ENCODE measurements at regions not wholly inside any gene's neighbourhood (a gene's known extent, or its start where the extent isn't known, plus 50 kb on each side); places are given as distances from the start of the nearest gene placed in this dataset.

DNA sequence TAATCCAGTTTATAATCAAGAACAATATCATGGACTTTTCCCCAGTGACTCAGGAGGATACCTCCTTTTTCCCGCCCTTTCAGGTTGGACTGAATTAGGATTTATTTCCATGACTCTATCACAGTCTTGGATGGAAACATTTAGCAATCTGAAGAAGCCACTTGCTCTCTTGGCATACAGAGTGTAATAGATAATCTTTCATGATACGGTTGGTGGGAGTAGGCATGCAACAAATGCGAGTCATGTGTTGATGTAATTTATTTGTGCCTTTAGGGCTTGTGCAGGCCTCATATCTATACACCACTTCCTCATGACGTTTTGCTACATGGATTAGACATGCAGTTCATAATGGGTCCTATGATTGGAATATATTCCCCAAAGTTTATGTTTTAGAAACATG is 54.2 kb upstream of the MCTP2 start:
- H3K9ac ChIP-seq (ENCODE audit: low read length), result no peak overlapping the region
- H3K27ac ChIP-seq (ENCODE audit: low read depth, low read length), result no peak overlapping the region
- no peak overlapping the region for H2BK12ac ChIP-seq (ENCODE audit: low read length)
- no peaks in the 10 kb centered on the region for H3K4me1 ChIP-seq (ENCODE audit: control insufficient read depth in 1 of 2, insufficient read depth in 2 of 2, low read length in 2 of 2)
- H2BK5ac ChIP-seq (ENCODE audit: low read depth, low read length, poor library complexity), result no peak overlapping the region
- no peaks in the 10 kb centered on the region for H3K9me3 ChIP-seq (ENCODE audit: insufficient read depth, low read depth, low read length)
- H3K23ac ChIP-seq (ENCODE audit: low read length), result no peak overlapping the region
- H2AK5ac ChIP-seq (ENCODE audit: low read length), result no peak overlapping the region
- H3K18ac ChIP-seq (ENCODE audit: low read length), result no peak overlapping the region
- no peak overlapping the region for H2AFZ ChIP-seq (ENCODE audit: insufficient read depth, low read length, poor library complexity)
- H2BK120ac ChIP-seq (ENCODE audit: insufficient read depth, low read length, poor library complexity), result no peak overlapping the region
- H3K4ac ChIP-seq (ENCODE audit: low read depth, low read length), result no peak overlapping the region
- H4K12ac ChIP-seq (ENCODE audit: low read depth, low read length), result no peak overlapping the region
- no peaks in the 10 kb centered on the region for H3K27me3 ChIP-seq (ENCODE audit: insufficient read depth, low read length)
- no peak overlapping the region for H4K8ac ChIP-seq (ENCODE audit: low read depth, low read length)
- no peak overlapping the region for H3K4me2 ChIP-seq (ENCODE audit: low read length)
- H3K14ac ChIP-seq (ENCODE audit: low read length), result no peak overlapping the region
- no CpG with 5 or more reads among the region's 4 CpGs for WGBS (ENCODE audit: extremely low coverage, insufficient coverage, insufficient read length)
- H4K91ac ChIP-seq (ENCODE audit: low read depth, low read length), result no peak overlapping the region
- H3K36me3 ChIP-seq (ENCODE audit: control insufficient read depth in 1 of 2, insufficient read depth in 2 of 2, low read length in 2 of 2), result no peaks in the 10 kb centered on the region
- no peaks in the 10 kb centered on the region for H3K79me1 ChIP-seq (ENCODE audit: low read length)
- DNase-seq, result peak; percentile 65 to 87
- no peak overlapping the region for H3K4me3 ChIP-seq (ENCODE audit: low read depth, low read length)
- H3K79me2 ChIP-seq (ENCODE audit: control insufficient read depth, insufficient read depth, low read length, poor library complexity), result no peaks in the 10 kb centered on the region

GRCh38 chr15:94175420-94175819 is 55.9 kb upstream of the MCTP2 start:
- Histone ChIP-seq H3K14ac (ENCODE audit: low read length) (no peak overlapping the region), H3K79me1 (ENCODE audit: low read length) (no peaks in the 10 kb centered on the region), H3K23ac (ENCODE audit: low read length) (no peak overlapping the region), H2BK5ac (ENCODE audit: low read depth, low read length, poor library complexity) (no peak overlapping the region), H3K9me3 (ENCODE audit: insufficient read depth, low read depth, low read length) (no peaks in the 10 kb centered on the region), H3K4ac (ENCODE audit: low read depth, low read length) (no peak overlapping the region), H2AK5ac (ENCODE audit: low read length) (no peak overlapping the region), H4K91ac (ENCODE audit: low read depth, low read length) (no peak overlapping the region), H3K79me2 (ENCODE audit: control insufficient read depth, insufficient read depth, low read length, poor library complexity) (no peaks in the 10 kb centered on the region), H3K27me3 (ENCODE audit: insufficient read depth, low read length) (no peaks in the 10 kb centered on the region), H3K4me2 (ENCODE audit: low read length) (no peak overlapping the region), H2BK12ac (ENCODE audit: low read length) (no peak overlapping the region), H3K18ac (ENCODE audit: low read length) (no peak overlapping the region), H3K27ac (ENCODE audit: low read depth, low read length) (no peak overlapping the region), H3K4me3 (ENCODE audit: low read depth, low read length) (no peak overlapping the region), H3K36me3 (ENCODE audit: control insufficient read depth in 1 of 2, insufficient read depth in 2 of 2, low read length in 2 of 2) (no peaks in the 10 kb centered on the region), H3K9ac (ENCODE audit: low read length) (no peak overlapping the region), H3K4me1 (ENCODE audit: control insufficient read depth in 1 of 2, insufficient read depth in 2 of 2, low read length in 2 of 2) (no peaks in the 10 kb centered on the region), H2AFZ (ENCODE audit: insufficient read depth, low read length, poor library complexity) (no peak overlapping the region), H2BK120ac (ENCODE audit: insufficient read depth, low read length, poor library complexity) (no peak overlapping the region), H4K8ac (ENCODE audit: low read depth, low read length) (no peak overlapping the region), H4K12ac (ENCODE audit: low read depth, low read length) (no peak overlapping the region)
- no peak for DNase-seq
- WGBS (ENCODE audit: extremely low coverage, insufficient coverage, insufficient read length), result no CpG with 5 or more reads among the region's 1 CpG

GRCh38 chr15:94174399-94174802 is 57.0 kb upstream of the MCTP2 start:
- H4K12ac ChIP-seq (ENCODE audit: low read depth, low read length), result no peak overlapping the region
- H3K9me3 ChIP-seq (ENCODE audit: insufficient read depth, low read depth, low read length), result no peaks in the 10 kb centered on the region
- no peak overlapping the region for H3K4me2 ChIP-seq (ENCODE audit: low read length)
- no peaks in the 10 kb centered on the region for H3K4me1 ChIP-seq (ENCODE audit: control insufficient read depth in 1 of 2, insufficient read depth in 2 of 2, low read length in 2 of 2)
- no peak overlapping the region for H3K9ac ChIP-seq (ENCODE audit: low read length)
- no peak overlapping the region for H3K4ac ChIP-seq (ENCODE audit: low read depth, low read length)
- no peak overlapping the region for H2AK5ac ChIP-seq (ENCODE audit: low read length)
- H3K36me3 ChIP-seq (ENCODE audit: control insufficient read depth in 1 of 2, insufficient read depth in 2 of 2, low read length in 2 of 2), result no peaks in the 10 kb centered on the region
- no peaks in the 10 kb centered on the region for H3K79me2 ChIP-seq (ENCODE audit: control insufficient read depth, insufficient read depth, low read length, poor library complexity)
- no peak overlapping the region for H3K27ac ChIP-seq (ENCODE audit: low read depth, low read length)
- H3K18ac ChIP-seq (ENCODE audit: low read length), result no peak overlapping the region
- no peak overlapping the region for H3K4me3 ChIP-seq (ENCODE audit: low read depth, low read length)
- H3K27me3 ChIP-seq (ENCODE audit: insufficient read depth, low read length), result no peaks in the 10 kb centered on the region
- no peak overlapping the region for H3K14ac ChIP-seq (ENCODE audit: low read length)
- no peak overlapping the region for H3K23ac ChIP-seq (ENCODE audit: low read length)
- H4K91ac ChIP-seq (ENCODE audit: low read depth, low read length), result no peak overlapping the region
- no peaks in the 10 kb centered on the region for H3K79me1 ChIP-seq (ENCODE audit: low read length)
- peak in 1 of 2 donors; percentile 48 for DNase-seq
- H2BK120ac ChIP-seq (ENCODE audit: insufficient read depth, low read length, poor library complexity), result no peak overlapping the region
- H4K8ac ChIP-seq (ENCODE audit: low read depth, low read length), result no peak overlapping the region
- no peak overlapping the region for H2BK12ac ChIP-seq (ENCODE audit: low read length)
- H2BK5ac ChIP-seq (ENCODE audit: low read depth, low read length, poor library complexity), result no peak overlapping the region
- no peak overlapping the region for H2AFZ ChIP-seq (ENCODE audit: insufficient read depth, low read length, poor library complexity)

DNA sequence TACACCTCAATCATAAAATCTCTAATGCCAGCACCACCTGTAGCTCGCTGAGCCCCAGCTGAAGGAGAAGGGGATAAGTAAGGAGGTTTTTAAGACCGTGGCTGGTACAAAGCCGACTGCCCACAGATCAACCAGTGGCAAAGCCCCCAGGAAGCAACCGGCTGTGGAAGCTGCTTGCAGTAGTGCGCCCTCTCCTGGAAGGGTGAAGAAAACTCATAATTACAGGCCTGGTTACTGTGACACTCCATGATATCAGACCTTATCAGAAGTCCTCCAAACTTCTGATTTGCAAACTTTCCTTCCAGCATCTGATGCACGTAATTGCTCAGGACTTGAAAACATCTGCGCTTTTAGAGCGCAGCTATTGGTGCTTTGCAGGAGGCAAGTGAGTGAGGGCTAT is 63.1 kb upstream of the MCTP2 start:
- no peak overlapping the region for H3K23ac ChIP-seq (ENCODE audit: low read length)
- no peak overlapping the region for H3K27ac ChIP-seq (ENCODE audit: low read depth, low read length)
- H3K9ac ChIP-seq (ENCODE audit: low read length), result no peak overlapping the region
- H2AFZ ChIP-seq (ENCODE audit: insufficient read depth, low read length, poor library complexity), result no peak overlapping the region
- H4K91ac ChIP-seq (ENCODE audit: low read depth, low read length), result no peak overlapping the region
- H3K18ac ChIP-seq (ENCODE audit: low read length), result no peak overlapping the region
- no CpG with 5 or more reads among the region's 8 CpGs for WGBS (ENCODE audit: extremely low coverage, insufficient coverage, insufficient read length)
- H3K4me1 ChIP-seq (ENCODE audit: control insufficient read depth in 1 of 2, insufficient read depth in 2 of 2, low read length in 2 of 2), result no peaks in the 10 kb centered on the region
- no peak overlapping the region for H4K12ac ChIP-seq (ENCODE audit: low read depth, low read length)
- H3K27me3 ChIP-seq (ENCODE audit: insufficient read depth, low read length), result no peaks in the 10 kb centered on the region
- H3K4ac ChIP-seq (ENCODE audit: low read depth, low read length), result no peak overlapping the region
- no peaks in the 10 kb centered on the region for H3K9me3 ChIP-seq (ENCODE audit: insufficient read depth, low read depth, low read length)
- no peak overlapping the region for H3K14ac ChIP-seq (ENCODE audit: low read length)
- no peak overlapping the region for H4K8ac ChIP-seq (ENCODE audit: low read depth, low read length)
- DNase-seq, result no peak
- H3K36me3 ChIP-seq (ENCODE audit: control insufficient read depth in 1 of 2, insufficient read depth in 2 of 2, low read length in 2 of 2), result no peaks in the 10 kb centered on the region
- H3K4me3 ChIP-seq (ENCODE audit: low read depth, low read length), result no peak overlapping the region
- no peak overlapping the region for H2AK5ac ChIP-seq (ENCODE audit: low read length)
- no peak overlapping the region for H2BK12ac ChIP-seq (ENCODE audit: low read length)
- no peaks in the 10 kb centered on the region for H3K79me2 ChIP-seq (ENCODE audit: control insufficient read depth, insufficient read depth, low read length, poor library complexity)
- no peak overlapping the region for H3K4me2 ChIP-seq (ENCODE audit: low read length)
- H2BK5ac ChIP-seq (ENCODE audit: low read depth, low read length, poor library complexity), result no peak overlapping the region
- H3K79me1 ChIP-seq (ENCODE audit: low read length), result no peaks in the 10 kb centered on the region
- no peak overlapping the region for H2BK120ac ChIP-seq (ENCODE audit: insufficient read depth, low read length, poor library complexity)

GRCh38 chr15:94164971-94165370 is 66.4 kb upstream of the MCTP2 start:
- Histone ChIP-seq H3K79me2 (ENCODE audit: control insufficient read depth, insufficient read depth, low read length, poor library complexity) (no peaks in the 10 kb centered on the region), H3K23ac (ENCODE audit: low read length) (no peak overlapping the region), H4K91ac (ENCODE audit: low read depth, low read length) (no peak overlapping the region), H2AFZ (ENCODE audit: insufficient read depth, low read length, poor library complexity) (no peak overlapping the region), H3K36me3 (ENCODE audit: control insufficient read depth in 1 of 2, insufficient read depth in 2 of 2, low read length in 2 of 2) (no peaks in the 10 kb centered on the region), H4K8ac (ENCODE audit: low read depth, low read length) (no peak overlapping the region), H3K4me3 (ENCODE audit: low read depth, low read length) (no peak overlapping the region), H3K79me1 (ENCODE audit: low read length) (no peaks in the 10 kb centered on the region), H3K4me2 (ENCODE audit: low read length) (no peak overlapping the region), H2BK12ac (ENCODE audit: low read length) (no peak overlapping the region), H3K9ac (ENCODE audit: low read length) (no peak overlapping the region), H3K4me1 (ENCODE audit: control insufficient read depth in 1 of 2, insufficient read depth in 2 of 2, low read length in 2 of 2) (no peaks in the 10 kb centered on the region), H3K27me3 (ENCODE audit: insufficient read depth, low read length) (no peaks in the 10 kb centered on the region), H2BK5ac (ENCODE audit: low read depth, low read length, poor library complexity) (no peak overlapping the region), H3K14ac (ENCODE audit: low read length) (no peak overlapping the region), H3K18ac (ENCODE audit: low read length) (no peak overlapping the region), H3K27ac (ENCODE audit: low read depth, low read length) (no peak overlapping the region), H4K12ac (ENCODE audit: low read depth, low read length) (no peak overlapping the region), H2AK5ac (ENCODE audit: low read length) (no peak overlapping the region), H2BK120ac (ENCODE audit: insufficient read depth, low read length, poor library complexity) (no peak overlapping the region), H3K9me3 (ENCODE audit: insufficient read depth, low read depth, low read length) (no peaks in the 10 kb centered on the region), H3K4ac (ENCODE audit: low read depth, low read length) (no peak overlapping the region)
- no peak for DNase-seq
- WGBS (ENCODE audit: extremely low coverage, insufficient coverage, insufficient read length), result no CpG with 5 or more reads among the region's 3 CpGs

All from trophoblast cell (in vitro differentiated cells and primary cell).